Activated CD8-positive, alpha-beta T cell treated with anti-CD3 and anti-CD28 coated beads for 36 hours (primary cell): ENCODE measurements at regions not wholly inside any gene's neighbourhood (a gene's known extent, or its start where the extent isn't known, plus 50 kb on each side); places are given as distances from the start of the nearest gene placed in this dataset.

Experiments used
- ATAC-seq: fragments of 200-7000 bp; cut with Tn5 transposase; one replicate; pipeline ENCODE4 v1.10.0; 2021; ENCODE audit warnings: mild to moderate bottlenecking, moderate library complexity
- CTCF ChIA-PET: fragments of 350-600 bp; sonication (Branson Sonifier 250); formaldehyde crosslinking; loops from one replicate; lab custom pipeline; 2021; ENCODE audit warnings: antibody characterized with exemption; lab: Charles Lee
- POLR2A ChIA-PET: fragments of 350-600 bp; sonication (Branson Sonifier 250); formaldehyde crosslinking; loops from one replicate; lab custom pipeline; 2021; ENCODE audit warnings: antibody characterized with exemption; lab: Charles Lee
- DNase-seq: peaks from one replicate; pipeline ENCODE4 v3.0.0-alpha.2; 2020
- H3K27ac Mint-ChIP-seq: one replicate; pipeline ENCODE4 v1.8.0; 2021; ENCODE audit warnings: mild to moderate bottlenecking, mixed read lengths
- H3K27me3 Mint-ChIP-seq: one replicate; pipeline ENCODE4 v1.8.0; 2021; ENCODE audit warnings: mixed read lengths
- H3K36me3 Mint-ChIP-seq: one replicate; pipeline ENCODE4 v1.8.0; 2021; ENCODE audit warnings: low read depth, mixed read lengths
- H3K4me1 Mint-ChIP-seq: one replicate; pipeline ENCODE4 v1.8.0; 2021; ENCODE audit warnings: low read depth, mixed read lengths
- H3K4me3 Mint-ChIP-seq: one replicate; pipeline ENCODE4 v1.8.0; 2021; ENCODE audit warnings: mild to moderate bottlenecking, moderate library complexity, mixed read lengths
- H3K9me3 Mint-ChIP-seq: one replicate; pipeline ENCODE4 v1.8.0; 2021; ENCODE audit warnings: mixed read lengths
- CTCF ChIP-seq: fragments of 200-600 bp; IDR thresholded peaks from one replicate; pipeline ENCODE4 v1.8.0; 2022; ENCODE audit warnings: antibody characterized with exemption, mild to moderate bottlenecking
- intact Hi-C: fragments of 100-400 bp; cut with micrococcal nuclease; formaldehyde crosslinking; loops from one replicate; pipeline ENCODE4 v1.10.0; 2022

DNA sequence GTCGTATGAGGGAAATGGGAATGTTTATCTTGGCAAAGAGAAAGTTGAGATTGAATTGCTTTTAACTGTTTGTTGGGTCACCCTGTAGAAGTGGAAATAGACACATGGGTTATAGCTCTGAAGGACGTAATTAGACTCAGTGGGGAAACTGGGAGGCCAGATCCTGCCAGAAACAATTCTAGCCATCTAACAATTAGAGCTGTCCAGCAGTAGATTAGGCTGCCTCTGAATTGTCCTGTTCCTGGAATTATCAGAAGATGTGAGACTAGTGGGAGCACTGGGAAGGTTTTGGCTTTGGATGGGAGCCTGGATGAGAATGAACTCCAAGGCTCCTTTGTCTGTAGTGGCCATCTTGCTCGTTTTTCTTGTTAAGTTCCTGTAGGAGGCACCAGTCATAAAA lies 61.9 kb upstream of the IGFBP7 start:
- ATAC-seq, result no peak
- H3K27ac Mint-ChIP-seq, result no peak overlapping the region
- H3K4me1 Mint-ChIP-seq, result no peaks in the 10 kb centered on the region
- ChIA-PET CTCF (interaction anchor here (0.9 to 1.2 kb wide), 2 partner anchors 9 to 39 kb away, joined by 3 to 6 read pairs; no protein-coding TSS in a partner anchor), POLR2A (no interaction called here)
- peaks cover 2% of the 10 kb centered on the region for H3K27me3 Mint-ChIP-seq
- DNase-seq, result no peak
- TF ChIP-seq CTCF, result no peak
- H3K9me3 Mint-ChIP-seq, result no peaks in the 10 kb centered on the region
- no peaks in the 10 kb centered on the region for H3K36me3 Mint-ChIP-seq
- no peak overlapping the region for H3K4me3 Mint-ChIP-seq
- intact Hi-C loops, result no loop called here

DNA sequence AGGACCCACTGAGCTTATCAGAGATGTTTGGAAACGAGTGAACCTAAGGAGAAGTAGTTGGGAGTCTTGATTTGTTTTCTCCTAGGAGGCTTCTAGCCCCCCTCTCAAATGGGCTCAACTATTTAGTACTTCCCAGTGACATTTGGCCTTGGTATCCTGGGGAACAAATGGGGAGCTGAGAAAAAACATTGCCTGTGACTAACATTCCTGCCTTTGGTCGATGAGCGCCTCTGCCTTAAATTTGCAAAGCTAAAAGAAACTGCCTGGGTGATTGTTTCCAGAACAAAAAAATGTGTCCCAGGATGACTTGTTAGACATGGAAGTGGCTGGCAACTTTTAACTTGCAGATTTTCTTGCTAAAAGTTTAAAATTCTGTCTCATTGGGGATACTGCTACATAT lies 58.8 kb upstream of the IGFBP7 start:
- H3K27me3 Mint-ChIP-seq, result peaks cover 22% of the 10 kb centered on the region
- DNase-seq, result no peak
- ATAC-seq, result no peak
- no peak overlapping the region for H3K27ac Mint-ChIP-seq
- ChIA-PET POLR2A (no interaction called here), CTCF (interaction anchor here (2.8 kb wide), 1 partner anchor 22 kb away, joined by 13 read pairs; no protein-coding TSS in a partner anchor)
- intact Hi-C loops, result no loop called here
- peaks cover 3% of the 10 kb centered on the region for H3K4me1 Mint-ChIP-seq
- H3K9me3 Mint-ChIP-seq, result no peaks in the 10 kb centered on the region
- H3K4me3 Mint-ChIP-seq, result no peak overlapping the region
- TF ChIP-seq CTCF, result no peak
- H3K36me3 Mint-ChIP-seq, result no peaks in the 10 kb centered on the region

DNA sequence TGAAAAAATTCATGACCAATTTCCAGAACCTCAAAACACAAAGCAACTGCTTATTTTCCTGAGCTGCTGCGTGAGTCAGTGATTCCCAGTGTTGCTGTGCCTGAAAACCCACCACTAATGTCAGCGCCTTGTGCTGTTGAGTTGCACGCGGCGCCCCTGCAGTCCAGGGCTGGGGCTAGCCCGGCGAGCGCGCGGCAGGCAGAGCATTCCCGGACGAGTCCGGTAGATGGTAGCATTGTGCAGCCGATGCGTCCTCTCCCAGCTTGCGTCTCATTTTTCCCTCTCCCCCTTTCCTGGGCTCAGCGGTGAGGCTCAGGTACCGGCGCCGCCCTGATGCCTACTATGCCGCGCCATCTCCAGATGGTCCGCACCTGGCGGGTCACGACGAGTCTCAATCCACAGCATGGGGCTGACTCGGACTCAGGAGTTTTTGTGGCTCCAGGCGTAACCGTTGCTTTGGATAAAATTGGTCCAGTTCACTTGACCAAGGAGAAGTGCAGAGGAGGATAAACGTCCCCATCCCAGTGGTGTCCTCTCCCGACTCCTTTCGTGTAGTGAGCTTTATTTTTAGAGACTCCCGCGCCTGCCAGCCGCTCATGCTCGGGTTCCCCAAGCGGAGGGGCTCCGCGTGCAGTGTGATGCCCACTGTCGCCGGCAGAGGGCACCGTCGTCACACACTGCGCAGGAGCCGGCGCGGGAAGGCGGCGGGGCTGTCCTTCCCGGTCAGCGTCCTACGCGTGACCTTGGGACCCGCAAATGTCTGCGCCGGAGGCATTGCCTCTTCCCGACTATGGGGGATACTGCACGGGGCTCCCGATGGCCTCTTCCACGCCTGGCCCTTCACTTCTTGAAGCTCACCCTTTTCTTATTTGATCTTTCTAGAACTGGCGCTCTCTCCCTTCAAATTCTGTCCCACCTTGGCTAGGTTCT lies 53.6 kb upstream of the IGFBP7 start:
- Mint-ChIP-seq H3K4me3 (peak overlapping the region; percentile 78), H3K27ac (peak overlapping the region; percentile 43), H3K9me3 (no peaks in the 10 kb centered on the region), H3K27me3 (peaks cover 29% of the 10 kb centered on the region), H3K36me3 (no peaks in the 10 kb centered on the region), H3K4me1 (peaks cover 8% of the 10 kb centered on the region)
- peak; percentile 88 for TF ChIP-seq CTCF
- DNase-seq, result peak; percentile 81
- intact Hi-C loops, result no loop called here
- ChIA-PET CTCF (interaction anchor here (0.6 to 3.4 kb wide), 74 partner anchors 9 to 1034 kb away, joined by 3 to 39 read pairs (median 3); partner anchors contain the start of gene IGFBP7), POLR2A (interaction anchor here (1.0 kb wide), 1 partner anchor 263 kb away, joined by 3 read pairs; no protein-coding TSS in a partner anchor)
- peak; percentile 97 for ATAC-seq

- Mint-ChIP-seq H3K9me3 (no peaks in the 10 kb centered on the region), H3K4me3 (no peak overlapping the region), H3K27me3 (peaks cover 27% of the 10 kb centered on the region), H3K4me1 (peaks cover 8% of the 10 kb centered on the region), H3K36me3 (no peaks in the 10 kb centered on the region), H3K27ac (no peak overlapping the region)
- TF ChIP-seq CTCF, result no peak
- no peak for ATAC-seq
- DNase-seq, result no peak
- CTCF ChIA-PET, result interaction anchor here (0.8 to 3.4 kb wide), 33 partner anchors 10 to 497 kb away, joined by 3 to 39 read pairs (median 4); no protein-coding TSS in a partner anchor
- POLR2A ChIA-PET, result no interaction called here
- intact Hi-C loops, result no loop called here
Measured at GRCh38 chr4:57162499-57163019, 52.4 kb upstream of the IGFBP7 start.
